Kidney (tissue), 13 donors: ENCODE measurements at regions not wholly inside any gene's neighbourhood (a gene's known extent, or its start where the extent isn't known, plus 50 kb on each side); places are given as distances from the start of the nearest gene placed in this dataset.

Experiments used
- DNase-seq, 5 donors: peaks; one replicate each; pipeline ENCODE4 v3.0.0-alpha.2; 2013 to 2020
- FAIRE-seq: peaks from 2 replicates; lab custom pipeline; 2012; peaks lifted over from hg19 to GRCh38; lab: Jason Lieb, UNC
- H3K27ac ChIP-seq, 2 donors: one replicate each; pipeline ENCODE4 v1.7.0; 2013; ENCODE audit warnings: low read depth in 2 of 2, low read length in 2 of 2, inconsistent platforms in 1 of 2
- H3K27me3 ChIP-seq: one replicate; pipeline ENCODE4 v1.7.1; 2013; ENCODE audit warnings: low read length, inconsistent platforms; ENCODE audit not compliant: control insufficient read depth, insufficient read depth
- H3K36me3 ChIP-seq, 3 donors: one replicate each; pipeline versions ENCODE4 v1.7.0 to v1.7.1; 2013; ENCODE audit warnings: low read length in 3 of 3, control low read depth in 1 of 3, inconsistent platforms in 1 of 3; ENCODE audit not compliant: insufficient read depth in 3 of 3, control insufficient read depth in 2 of 3
- H3K4me1 ChIP-seq, 3 donors: one replicate each; pipeline versions ENCODE4 v1.7.0 to v1.7.1; 2013; ENCODE audit warnings: low read length in 3 of 3, inconsistent platforms in 1 of 3, low read depth in 1 of 3; ENCODE audit not compliant: control insufficient read depth in 2 of 3, insufficient read depth in 2 of 3
- H3K4me3 ChIP-seq, 3 donors: one replicate each; pipeline versions ENCODE4 v1.7.0 to v1.8.1; 2013; ENCODE audit warnings: low read length in 3 of 3, control low read depth in 1 of 3, inconsistent platforms in 1 of 3
- H3K9ac ChIP-seq, 3 donors: one replicate each; pipeline versions ENCODE4 v1.7.0 to v1.7.1; 2013; ENCODE audit warnings: low read length in 3 of 3, control low read depth in 1 of 3, inconsistent platforms in 1 of 3
- H3K9me3 ChIP-seq, 3 donors: one replicate each; pipeline versions ENCODE4 v1.7.0 to v1.7.1; 2013; ENCODE audit warnings: low read length in 3 of 3, control low read depth in 1 of 3, inconsistent platforms in 1 of 3; ENCODE audit not compliant: control insufficient read depth in 2 of 3, insufficient read depth in 1 of 3
- intact Hi-C: fragments of 100-400 bp; cut with DNase I; formaldehyde crosslinking; loops from one replicate; pipeline ENCODE4 v1.11.1; 2022
- TF ChIP-seq, protein P1 (sequence below): IDR thresholded peaks from 3 replicates; pipeline ENCODE4 v1.5.1; 2012; ENCODE audit warnings: mild to moderate bottlenecking, moderate library complexity, borderline replicate concordance; ENCODE audit not compliant: insufficient read depth; ENCODE audit errors: extremely low read depth
- donor health status: control.
- donor health status: control.
- donor health status: control.
- donor health status: control.
- donor health status: control.
- donor health status: DM: yes; HTN: yes; CAD: no.
- donor health status: Normal renal cell carcinoma (clear cell type).

GRCh38 chr7:145645135-145645515 is 471.5 kb upstream of the CNTNAP2 start:
- DNase-seq (no peak), FAIRE-seq (no peak)
- Histone ChIP-seq H3K4me1 (no peaks in the 10 kb centered on the region), H3K27ac (no peak overlapping the region), H3K27me3 (no peaks in the 10 kb centered on the region), H3K36me3 (no peaks in the 10 kb centered on the region), H3K4me3 (no peak overlapping the region), H3K9me3 (no peaks in the 10 kb centered on the region), H3K9ac (no peak overlapping the region)
- TF ChIP-seq, protein P1, sequence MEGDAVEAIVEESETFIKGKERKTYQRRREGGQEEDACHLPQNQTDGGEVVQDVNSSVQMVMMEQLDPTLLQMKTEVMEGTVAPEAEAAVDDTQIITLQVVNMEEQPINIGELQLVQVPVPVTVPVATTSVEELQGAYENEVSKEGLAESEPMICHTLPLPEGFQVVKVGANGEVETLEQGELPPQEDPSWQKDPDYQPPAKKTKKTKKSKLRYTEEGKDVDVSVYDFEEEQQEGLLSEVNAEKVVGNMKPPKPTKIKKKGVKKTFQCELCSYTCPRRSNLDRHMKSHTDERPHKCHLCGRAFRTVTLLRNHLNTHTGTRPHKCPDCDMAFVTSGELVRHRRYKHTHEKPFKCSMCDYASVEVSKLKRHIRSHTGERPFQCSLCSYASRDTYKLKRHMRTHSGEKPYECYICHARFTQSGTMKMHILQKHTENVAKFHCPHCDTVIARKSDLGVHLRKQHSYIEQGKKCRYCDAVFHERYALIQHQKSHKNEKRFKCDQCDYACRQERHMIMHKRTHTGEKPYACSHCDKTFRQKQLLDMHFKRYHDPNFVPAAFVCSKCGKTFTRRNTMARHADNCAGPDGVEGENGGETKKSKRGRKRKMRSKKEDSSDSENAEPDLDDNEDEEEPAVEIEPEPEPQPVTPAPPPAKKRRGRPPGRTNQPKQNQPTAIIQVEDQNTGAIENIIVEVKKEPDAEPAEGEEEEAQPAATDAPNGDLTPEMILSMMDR: no peak
- intact Hi-C loops: no loop called here

DNA sequence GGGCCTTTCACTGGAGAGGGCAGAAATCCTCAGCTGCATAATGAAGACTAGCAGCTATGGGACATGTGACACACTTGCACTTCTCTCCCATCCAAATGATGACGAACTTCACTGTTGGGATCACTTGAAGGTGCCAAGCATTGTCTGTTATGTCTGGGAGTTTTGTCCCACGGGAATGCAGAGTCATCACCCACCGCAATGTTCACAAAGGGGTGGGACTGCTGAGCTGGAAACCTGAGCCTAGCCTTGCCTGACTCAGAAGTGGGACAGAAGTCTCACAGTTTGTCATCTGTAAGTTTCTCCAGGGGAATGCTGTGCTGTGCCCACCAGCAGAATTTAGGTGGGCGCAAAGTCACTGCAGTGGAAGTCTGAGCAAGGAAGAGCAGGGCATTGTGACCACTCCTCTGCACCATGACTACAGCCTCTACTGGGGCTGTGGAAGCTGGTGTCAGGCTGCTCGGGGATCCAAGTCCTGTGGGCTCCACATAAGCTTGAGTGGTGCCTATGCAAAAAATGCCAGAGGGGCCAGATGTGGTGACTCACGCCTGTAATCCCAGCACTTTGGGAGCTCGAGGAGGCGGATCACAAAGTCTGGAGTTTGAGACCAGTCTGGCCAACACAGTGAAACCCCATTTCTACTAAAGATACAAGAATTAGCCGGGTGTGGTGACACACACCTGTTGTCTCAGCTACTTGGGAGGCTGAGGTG is 472.0 kb upstream of the CNTNAP2 start:
- Histone ChIP-seq H3K9me3 (no peaks in the 10 kb centered on the region), H3K9ac (no peak overlapping the region), H3K4me1 (no peaks in the 10 kb centered on the region), H3K27ac (no peak overlapping the region), H3K4me3 (no peak overlapping the region), H3K36me3 (no peaks in the 10 kb centered on the region), H3K27me3 (no peaks in the 10 kb centered on the region)
- DNase-seq: no peak
- TF ChIP-seq, protein P1: no peak
- no peak for FAIRE-seq
- intact Hi-C loops: no loop called here

GRCh38 chr7:145643981-145644380 is 472.6 kb upstream of the CNTNAP2 start:
- Histone ChIP-seq H3K4me1 (no peaks in the 10 kb centered on the region), H3K36me3 (no peaks in the 10 kb centered on the region), H3K4me3 (no peak overlapping the region), H3K9ac (no peak overlapping the region), H3K27me3 (no peaks in the 10 kb centered on the region), H3K27ac (no peak overlapping the region), H3K9me3 (peaks cover 0 to under 1% (median 0%) of the 10 kb centered on the region in 3 donors)
- DNase-seq (no peak), FAIRE-seq (no peak)
- intact Hi-C loops: no loop called here
- TF ChIP-seq, protein P1: no peak

DNA sequence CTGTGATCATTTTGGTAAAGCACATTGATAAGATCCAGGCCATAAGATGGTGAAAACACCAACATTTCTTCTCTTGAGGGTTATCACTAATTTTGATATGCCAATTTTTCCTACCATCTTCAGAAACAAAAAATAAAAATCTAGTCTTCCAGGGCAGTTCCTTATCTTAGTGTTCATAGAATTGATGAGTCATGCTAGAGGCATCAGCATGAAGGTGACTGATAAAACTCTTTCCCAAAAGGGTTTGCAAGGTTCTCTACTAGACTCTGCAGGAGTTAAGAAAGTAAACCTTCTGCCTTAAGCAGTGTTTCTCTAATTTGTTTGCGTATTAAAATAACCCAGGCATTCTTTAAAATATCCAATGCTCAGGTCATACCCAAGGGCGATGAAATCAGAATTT is 483.1 kb upstream of the CNTNAP2 start:
- DNase-seq (no peak), FAIRE-seq (no peak)
- H3K4me3 ChIP-seq: no peak overlapping the region
- no peaks in the 10 kb centered on the region for H3K27me3 ChIP-seq
- H3K36me3 ChIP-seq: no peaks in the 10 kb centered on the region
- H3K27ac ChIP-seq: no peak overlapping the region
- no peak overlapping the region for H3K9ac ChIP-seq
- intact Hi-C loops: no loop called here
- H3K4me1 ChIP-seq: no peaks in the 10 kb centered on the region
- TF ChIP-seq, protein P1: no peak
- no peaks in the 10 kb centered on the region for H3K9me3 ChIP-seq
